DND-41 (cell line): ENCODE measurements at regions not wholly inside any gene's neighbourhood (a gene's known extent, or its start where the extent isn't known, plus 50 kb on each side); places are given as distances from the start of the nearest gene placed in this dataset.

Experiments used
- CTCF ChIP-seq: IDR thresholded peaks from 2 replicates; pipeline ENCODE4 v1.5.1; 2012; ENCODE audit warnings: borderline replicate concordance, low read length, moderate library complexity, mild to moderate bottlenecking; ENCODE audit not compliant: poor library complexity, severe bottlenecking; ENCODE audit errors: extremely low read depth
- EZH2 ChIP-seq: IDR thresholded peaks from 3 replicates; pipeline ENCODE4 v1.6.1; 2012; ENCODE audit warnings: borderline replicate concordance, low read depth, mild to moderate bottlenecking, moderate library complexity, low read length, inconsistent platforms; ENCODE audit not compliant: severe bottlenecking

- no peak for TF ChIP-seq CTCF
- no peak for TF ChIP-seq EZH2
These were observed 102.4 kb downstream of the OAT start for GRCh38 chr10:124316326-124316725.
